Prostate gland (tissue), 2 donors: ENCODE measurements at regions not wholly inside any gene's neighbourhood (a gene's known extent, or its start where the extent isn't known, plus 50 kb on each side); places are given as distances from the start of the nearest gene placed in this dataset.

ENCODE experiments used
- CTCF ChIP-seq, 4 experiments: fragments of 200-600 bp in 2 of 4; fragments of 450-650 bp in 2 of 4; sonication (generic) in 2 of 4; IDR thresholded peaks; 1 replicate in 3 of 4; 2 replicates in 1 of 4; pipeline ENCODE4 v1.5.1; 2016 to 2019; ENCODE audit warnings: antibody characterized with exemption in 4 of 4, mild to moderate bottlenecking in 2 of 4, moderate library complexity in 2 of 4
- POLR2A ChIP-seq: fragments of 450-650 bp; IDR thresholded peaks from one replicate; pipeline ENCODE4 v1.6.1; 2016; ENCODE audit warnings: antibody characterized with exemption, mild to moderate bottlenecking

GRCh38 chr13:76330761-76331160, 555.4 kb downstream of the KCTD12 start:
- TF ChIP-seq CTCF (IDR thresholded peaks at IDR 0.05) (no peak), POLR2A (no peak)
